GM13976 (cell line): ENCODE measurements at regions not wholly inside any gene's neighbourhood (a gene's known extent, or its start where the extent isn't known, plus 50 kb on each side); places are given as distances from the start of the nearest gene placed in this dataset.

ENCODE experiments used
- DNase-seq: peaks from one replicate; pipeline ENCODE4 v3.0.0; 2012; ENCODE audit warnings: low spot score
- CTCF ChIP-seq: IDR thresholded peaks from 2 replicates; pipeline ENCODE4 v1.5.1; 2012; ENCODE audit warnings: borderline replicate concordance, mild to moderate bottlenecking; ENCODE audit not compliant: insufficient read depth; ENCODE audit errors: extremely low read depth, missing control alignments, control extremely low read depth
- in situ Hi-C: fragments of 300-500 bp; cut with MboI; formaldehyde crosslinking; loops from one replicate; pipeline ENCODE4 v1.12.0; 2022; ENCODE audit warnings: low sequenced_read_pairs, mixed read lengths, inconsistent platforms; ENCODE audit not compliant: unreplicated experiment

GRCh38 chr6:130535242-130535641, 169.4 kb downstream of the TMEM200A start:
- TF ChIP-seq CTCF = no peak
- in situ Hi-C loops = no loop called here
- no peak for DNase-seq

- in situ Hi-C loops = no loop called here
- no peak for TF ChIP-seq CTCF
Observed at GRCh38 chr6:130537447-130537846, 171.6 kb downstream of the TMEM200A start.

DNA sequence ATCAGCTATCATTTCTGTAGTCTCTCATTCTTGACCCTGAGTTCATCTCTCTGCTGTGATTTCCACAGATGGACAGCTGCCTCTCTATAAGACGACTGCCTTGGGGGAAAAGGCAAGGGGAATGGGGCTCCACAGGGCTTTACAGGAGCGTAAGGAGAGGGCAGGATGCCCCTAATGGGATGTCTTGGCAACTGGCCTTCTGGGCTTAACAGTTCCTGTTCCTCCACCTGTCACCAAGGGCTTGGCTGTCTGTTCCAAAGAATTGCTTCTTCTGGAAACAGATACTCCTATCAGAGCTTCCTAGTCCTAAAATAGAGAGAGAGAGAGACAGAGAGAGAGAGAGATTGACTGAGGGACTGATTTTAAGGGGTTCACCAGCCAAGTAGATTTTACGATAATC, 181.9 kb downstream of the TMEM200A start:
- no peak for DNase-seq
- TF ChIP-seq CTCF = no peak
- in situ Hi-C loops = no loop called here

More at GRCh38 chr6:130537447-130537846, 171.6 kb downstream of the TMEM200A start:
- no peak for DNase-seq

GRCh38 chr6:130557481-130558112, 191.8 kb downstream of the TMEM200A start:
- no peak for TF ChIP-seq CTCF
- in situ Hi-C loops = no loop called here

GRCh38 chr6:130558131-130558530, 192.3 kb downstream of the TMEM200A start:
- DNase-seq = no peak
- TF ChIP-seq CTCF = no peak
- in situ Hi-C loops = no loop called here

More at GRCh38 chr6:130557481-130558112, 191.8 kb downstream of the TMEM200A start:
- DNase-seq = no peak

DNA sequence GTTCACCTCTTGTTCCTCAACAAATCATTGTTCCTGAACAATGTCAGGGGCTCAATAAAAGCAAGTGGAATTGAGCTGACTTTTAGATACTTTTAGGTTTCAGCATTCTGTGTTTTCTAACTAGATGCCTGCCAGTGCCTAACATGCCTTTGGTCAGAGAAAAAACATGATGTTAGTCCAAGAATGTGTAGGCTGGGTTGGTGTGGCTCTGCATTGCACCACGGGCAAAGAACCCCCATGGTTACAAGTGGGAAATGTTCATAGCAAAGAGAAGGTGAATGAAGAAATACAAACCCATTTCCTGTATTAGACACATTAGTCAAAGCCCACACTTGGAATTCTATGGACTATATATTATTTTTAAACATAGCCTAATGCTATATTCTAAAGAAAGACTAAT, 193.3 kb downstream of the TMEM200A start:
- in situ Hi-C loops = no loop called here
- no peak for TF ChIP-seq CTCF
- no peak for DNase-seq
